ENCODE measurements at regions not wholly inside any gene's neighbourhood (a gene's known extent, or its start where the extent isn't known, plus 50 kb on each side); places are given as distances from the start of the nearest gene placed in this dataset.

DNA sequence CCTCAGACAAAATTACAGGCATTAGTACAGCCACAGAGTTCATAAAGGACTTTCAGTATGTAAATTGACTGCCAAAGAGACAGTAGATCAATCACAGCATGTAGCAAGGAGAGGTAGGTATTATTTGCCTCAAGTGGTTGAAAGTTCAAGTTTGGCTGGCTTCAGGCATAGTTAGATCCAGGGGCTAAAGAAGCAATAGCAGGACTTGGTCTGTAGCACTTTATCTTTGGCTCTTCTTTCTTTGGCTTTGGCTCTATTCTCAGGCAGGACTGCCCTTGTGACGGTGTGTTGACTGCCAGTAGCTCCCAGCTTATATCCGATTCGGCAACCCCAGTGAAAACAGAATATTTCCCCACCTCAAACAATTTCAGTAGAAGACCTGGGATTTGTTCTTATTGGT is 346.0 kb upstream of the TBX3 start:
- H3K9me3 ChIP-seq = no peaks in the 10 kb centered on the region
- no peaks in the 10 kb centered on the region for H3K4me1 ChIP-seq (ENCODE audit: control insufficient read depth in 1 of 2, low read depth in 2 of 2)
- H3K27ac ChIP-seq = no peak overlapping the region
- H3K36me3 ChIP-seq = no peaks in the 10 kb centered on the region
- DNase-seq (ENCODE audit: low spot score) (no peak), ATAC-seq (ENCODE audit: insufficient number of reproducible peaks, low FRiP score, low read depth) (no peak)
- H3K4me3 ChIP-seq = no peak overlapping the region
- H3K27me3 ChIP-seq (replicated peaks; ENCODE audit: insufficient read depth) = no peaks in the 10 kb centered on the region
- TF ChIP-seq CTCF (IDR thresholded peaks at IDR 0.05) = no peak

DNA sequence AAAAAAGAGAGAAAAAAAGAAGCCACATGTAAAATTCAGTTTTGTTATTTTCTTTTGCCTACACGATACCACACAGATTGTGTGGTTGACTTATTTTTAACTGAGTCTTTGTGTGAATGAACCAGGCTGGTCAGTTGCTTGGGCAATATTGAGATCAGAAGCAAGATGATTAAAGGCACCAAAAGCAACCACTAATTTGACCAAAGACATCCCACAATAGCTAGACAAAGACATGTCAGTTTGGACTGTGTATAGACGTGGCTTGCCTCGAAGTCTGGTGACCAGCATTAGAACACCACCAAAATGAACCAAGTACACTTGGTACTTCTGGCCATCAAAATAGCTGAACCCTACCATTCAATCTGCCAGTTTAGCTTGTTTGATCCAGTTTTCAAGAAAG is 340.6 kb upstream of the TBX3 start:
- Histone ChIP-seq H3K27me3 (replicated peaks; ENCODE audit: insufficient read depth) (no peaks in the 10 kb centered on the region), H3K36me3 (no peaks in the 10 kb centered on the region), H3K27ac (no peak overlapping the region), H3K4me1 (ENCODE audit: control insufficient read depth in 1 of 2, low read depth in 2 of 2) (peaks cover 0 to 7% of the 10 kb centered on the region in 2 donors), H3K4me3 (no peak overlapping the region), H3K9me3 (no peaks in the 10 kb centered on the region)
- TF ChIP-seq CTCF (IDR thresholded peaks at IDR 0.05) = no peak
- DNase-seq (ENCODE audit: low spot score) (no peak), ATAC-seq (ENCODE audit: insufficient number of reproducible peaks, low FRiP score, low read depth) (no peak)

GRCh38 chr12:115023279-115024265 is 339.6 kb upstream of the TBX3 start:
- Histone ChIP-seq H3K9me3 (no peaks in the 10 kb centered on the region), H3K27ac (no peak overlapping the region), H3K4me1 (ENCODE audit: control insufficient read depth in 1 of 2, low read depth in 2 of 2) (peaks cover 0 to 7% of the 10 kb centered on the region in 2 donors), H3K36me3 (no peaks in the 10 kb centered on the region), H3K27me3 (replicated peaks; ENCODE audit: insufficient read depth) (no peaks in the 10 kb centered on the region), H3K4me3 (no peak overlapping the region)
- ATAC-seq (ENCODE audit: insufficient number of reproducible peaks, low FRiP score, low read depth) (no peak), DNase-seq (ENCODE audit: low spot score) (no peak)
- no peak for TF ChIP-seq CTCF (IDR thresholded peaks at IDR 0.05)

GRCh38 chr12:115020091-115020490 is 336.1 kb upstream of the TBX3 start:
- Histone ChIP-seq H3K27me3 (replicated peaks; ENCODE audit: insufficient read depth) (no peaks in the 10 kb centered on the region), H3K36me3 (no peaks in the 10 kb centered on the region), H3K4me1 (ENCODE audit: control insufficient read depth in 1 of 2, low read depth in 2 of 2) (peaks cover 0 to 7% of the 10 kb centered on the region in 2 donors), H3K9me3 (no peaks in the 10 kb centered on the region), H3K4me3 (no peak overlapping the region), H3K27ac (no peak overlapping the region)
- ATAC-seq (ENCODE audit: insufficient number of reproducible peaks, low FRiP score, low read depth) (no peak), DNase-seq (ENCODE audit: low spot score) (no peak)
- no peak for TF ChIP-seq CTCF (IDR thresholded peaks at IDR 0.05)

DNA sequence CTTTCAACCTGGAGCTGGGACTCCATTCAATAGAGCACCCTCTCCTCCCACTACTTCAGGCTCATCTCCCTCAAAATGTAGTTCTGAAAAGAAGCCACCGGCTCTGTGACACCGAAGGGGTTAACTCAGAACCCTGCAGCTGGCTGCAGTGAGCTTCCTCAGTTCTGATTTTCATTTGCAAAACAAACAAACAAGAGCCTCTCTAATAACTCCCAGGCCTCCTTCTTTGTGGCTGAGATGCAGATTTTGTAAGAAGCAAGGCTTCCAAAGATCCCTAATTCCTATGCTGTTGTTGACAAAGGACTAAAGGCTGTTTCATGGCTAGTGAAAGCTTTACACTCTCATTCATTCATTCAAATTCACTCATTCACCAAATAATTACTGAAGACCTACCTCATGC is 333.4 kb upstream of the TBX3 start:
- ATAC-seq (ENCODE audit: insufficient number of reproducible peaks, low FRiP score, low read depth) (no peak), DNase-seq (ENCODE audit: low spot score) (no peak)
- no peak overlapping the region for H3K27ac ChIP-seq

More for the DNA sequence above, 333.4 kb upstream of the TBX3 start:
- Histone ChIP-seq H3K27me3 (replicated peaks; ENCODE audit: insufficient read depth) (no peaks in the 10 kb centered on the region), H3K9me3 (no peaks in the 10 kb centered on the region), H3K36me3 (no peaks in the 10 kb centered on the region), H3K4me1 (ENCODE audit: control insufficient read depth in 1 of 2, low read depth in 2 of 2) (no peaks in the 10 kb centered on the region), H3K4me3 (no peak overlapping the region)
- no peak for TF ChIP-seq CTCF (IDR thresholded peaks at IDR 0.05)

Data from thoracic aorta (tissue), 2 donors.